DOHH2 (cell line): ENCODE measurements at regions not wholly inside any gene's neighbourhood (a gene's known extent, or its start where the extent isn't known, plus 50 kb on each side); places are given as distances from the start of the nearest gene placed in this dataset.

ENCODE experiments used
- H3F3A ChIP-seq: fragments of 200-600 bp; sonication (generic), shearing (Covaris generic); 2 replicates; pipeline ENCODE4 v1.6.0; 2016; ENCODE audit warnings: antibody characterized with exemption, mild to moderate bottlenecking; ENCODE audit not compliant: control insufficient read depth, insufficient read depth
- H3K27ac ChIP-seq: fragments of 200-600 bp; sonication (generic); 2 replicates; pipeline ENCODE4 v1.5.1; 2014; ENCODE audit warnings: low read depth, mild to moderate bottlenecking, low read length, moderate library complexity
- H3K27me3 ChIP-seq: fragments of 200-600 bp; sonication (generic); 2 replicates; pipeline ENCODE4 v1.6.1; 2014; ENCODE audit warnings: mild to moderate bottlenecking, low read length, mixed read lengths; ENCODE audit not compliant: control insufficient read depth
- H3K36me3 ChIP-seq: fragments of 200-600 bp; sonication (generic); 2 replicates; pipeline ENCODE4 v1.6.1; 2014; ENCODE audit warnings: mild to moderate bottlenecking, low read length, moderate library complexity, mixed read lengths; ENCODE audit not compliant: control insufficient read depth
- H3K4me1 ChIP-seq: fragments of 200-600 bp; sonication (generic); 2 replicates; pipeline ENCODE4 v1.6.1; 2014; ENCODE audit warnings: mild to moderate bottlenecking, low read length, mixed read lengths; ENCODE audit not compliant: control insufficient read depth
- H3K4me2 ChIP-seq: fragments of 200-600 bp; sonication (generic); 2 replicates; pipeline ENCODE4 v1.6.0; 2014; ENCODE audit warnings: mild to moderate bottlenecking, low read length, moderate library complexity
- H3K4me3 ChIP-seq: fragments of 200-600 bp; sonication (generic); 2 replicates; pipeline ENCODE4 v1.5.1; 2014; ENCODE audit warnings: mild to moderate bottlenecking, low read length, mixed read lengths
- H3K79me2 ChIP-seq: fragments of 200-600 bp; sonication (generic); 2 replicates; pipeline ENCODE4 v1.6.1; 2014; ENCODE audit warnings: mild to moderate bottlenecking, low read length, mixed read lengths; ENCODE audit not compliant: control insufficient read depth
- H3K9me2 ChIP-seq: fragments of 200-600 bp; sonication (generic); replicated peaks from 2 replicates; pipeline ENCODE4 v1.6.1; 2014; ENCODE audit warnings: mild to moderate bottlenecking, low read length, mixed read lengths; ENCODE audit not compliant: control insufficient read depth
- H3K9me3 ChIP-seq: fragments of 200-600 bp; sonication (generic); 2 replicates; pipeline ENCODE4 v1.6.1; 2014; ENCODE audit warnings: antibody characterized with exemption, low read length, mixed read lengths; ENCODE audit not compliant: control insufficient read depth, insufficient read depth
- H4K20me1 ChIP-seq: fragments of 200-600 bp; sonication (generic); 2 replicates; pipeline ENCODE4 v1.6.0; 2014; ENCODE audit warnings: low read depth, mild to moderate bottlenecking, antibody characterized with exemption, low read length, moderate library complexity; ENCODE audit not compliant: control insufficient read depth, insufficient read depth
- EZH2phosphoT487 ChIP-seq: fragments of 200-600 bp; sonication (generic); IDR thresholded peaks from 2 replicates; pipeline ENCODE4 v1.6.1; 2017; ENCODE audit warnings: borderline replicate concordance, mild to moderate bottlenecking, antibody characterized with exemption, low read length, moderate library complexity, mixed read lengths
- TF ChIP-seq, protein P1 (sequence below): fragments of 200-600 bp; sonication (generic); IDR thresholded peaks from one replicate; pipeline ENCODE4 v1.5.1; 2014; ENCODE audit warnings: antibody characterized with exemption, mild to moderate bottlenecking, low read depth, low read length; ENCODE audit not compliant: poor library complexity, severe bottlenecking

DNA sequence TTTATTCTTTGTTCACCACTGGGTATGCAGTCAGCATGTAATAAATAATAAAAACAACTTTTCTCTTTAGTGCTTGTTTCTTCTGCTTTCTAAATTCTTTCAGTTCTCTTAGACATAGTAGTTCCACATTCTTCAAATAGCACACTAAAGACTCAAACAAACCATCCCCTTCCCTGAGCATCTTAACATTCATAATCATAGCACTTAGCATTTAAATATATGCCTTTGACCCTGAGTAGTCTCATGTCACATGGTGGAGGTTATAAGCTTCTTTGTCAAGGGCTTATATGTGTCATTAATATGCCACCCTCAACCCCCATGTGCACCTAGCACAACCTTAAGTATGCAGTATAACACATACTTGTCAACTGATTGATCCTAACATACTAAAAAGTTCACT lies 212.7 kb downstream of the PHLDA1 start:
- Histone ChIP-seq H3K9me3 (no peaks in the 10 kb centered on the region), H4K20me1 (no peaks in the 10 kb centered on the region), H3K4me1 (peaks cover 61% of the 10 kb centered on the region), H3K27me3 (no peaks in the 10 kb centered on the region), H3K9me2 (no peaks in the 10 kb centered on the region), H3K79me2 (no peaks in the 10 kb centered on the region), H3K27ac (no peak overlapping the region), H3K36me3 (no peaks in the 10 kb centered on the region), H3K4me2 (no peak overlapping the region), H3F3A (no peaks in the 10 kb centered on the region), H3K4me3 (no peak overlapping the region)
- TF ChIP-seq, protein P1, sequence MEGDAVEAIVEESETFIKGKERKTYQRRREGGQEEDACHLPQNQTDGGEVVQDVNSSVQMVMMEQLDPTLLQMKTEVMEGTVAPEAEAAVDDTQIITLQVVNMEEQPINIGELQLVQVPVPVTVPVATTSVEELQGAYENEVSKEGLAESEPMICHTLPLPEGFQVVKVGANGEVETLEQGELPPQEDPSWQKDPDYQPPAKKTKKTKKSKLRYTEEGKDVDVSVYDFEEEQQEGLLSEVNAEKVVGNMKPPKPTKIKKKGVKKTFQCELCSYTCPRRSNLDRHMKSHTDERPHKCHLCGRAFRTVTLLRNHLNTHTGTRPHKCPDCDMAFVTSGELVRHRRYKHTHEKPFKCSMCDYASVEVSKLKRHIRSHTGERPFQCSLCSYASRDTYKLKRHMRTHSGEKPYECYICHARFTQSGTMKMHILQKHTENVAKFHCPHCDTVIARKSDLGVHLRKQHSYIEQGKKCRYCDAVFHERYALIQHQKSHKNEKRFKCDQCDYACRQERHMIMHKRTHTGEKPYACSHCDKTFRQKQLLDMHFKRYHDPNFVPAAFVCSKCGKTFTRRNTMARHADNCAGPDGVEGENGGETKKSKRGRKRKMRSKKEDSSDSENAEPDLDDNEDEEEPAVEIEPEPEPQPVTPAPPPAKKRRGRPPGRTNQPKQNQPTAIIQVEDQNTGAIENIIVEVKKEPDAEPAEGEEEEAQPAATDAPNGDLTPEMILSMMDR, result no peak
- TF ChIP-seq EZH2phosphoT487, result no peak

DNA sequence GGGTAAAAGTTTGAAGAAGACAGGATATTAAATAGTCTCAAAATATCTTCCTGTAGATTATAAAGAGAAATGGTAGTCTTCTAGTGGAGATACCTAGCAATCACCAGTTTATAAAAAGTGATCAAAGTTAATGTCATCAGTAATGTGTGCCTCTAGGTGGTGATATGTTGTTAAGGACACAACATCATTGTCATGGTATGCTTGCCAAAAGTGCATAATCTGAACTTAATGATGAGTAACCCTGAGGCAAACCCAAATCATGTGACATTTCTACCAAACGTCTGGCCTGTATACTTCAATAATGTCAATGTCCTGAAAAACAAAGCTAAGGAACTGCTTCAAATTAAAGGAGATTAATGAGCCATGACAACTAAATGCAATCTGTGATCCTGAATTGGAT lies 214.7 kb downstream of the PHLDA1 start:
- H3K4me1 ChIP-seq, result peaks cover 80% of the 10 kb centered on the region
- no peak overlapping the region for H3K4me3 ChIP-seq
- TF ChIP-seq EZH2phosphoT487, result no peak
- TF ChIP-seq, protein P1, result peak; percentile 31
- H3K9me3 ChIP-seq, result no peaks in the 10 kb centered on the region
- H3K79me2 ChIP-seq, result no peaks in the 10 kb centered on the region
- H3K4me2 ChIP-seq, result no peak overlapping the region
- H3K36me3 ChIP-seq, result no peaks in the 10 kb centered on the region
- H4K20me1 ChIP-seq, result no peaks in the 10 kb centered on the region
- no peak overlapping the region for H3K27ac ChIP-seq
- H3K9me2 ChIP-seq, result no peaks in the 10 kb centered on the region
- no peaks in the 10 kb centered on the region for H3K27me3 ChIP-seq
- no peaks in the 10 kb centered on the region for H3F3A ChIP-seq

DNA sequence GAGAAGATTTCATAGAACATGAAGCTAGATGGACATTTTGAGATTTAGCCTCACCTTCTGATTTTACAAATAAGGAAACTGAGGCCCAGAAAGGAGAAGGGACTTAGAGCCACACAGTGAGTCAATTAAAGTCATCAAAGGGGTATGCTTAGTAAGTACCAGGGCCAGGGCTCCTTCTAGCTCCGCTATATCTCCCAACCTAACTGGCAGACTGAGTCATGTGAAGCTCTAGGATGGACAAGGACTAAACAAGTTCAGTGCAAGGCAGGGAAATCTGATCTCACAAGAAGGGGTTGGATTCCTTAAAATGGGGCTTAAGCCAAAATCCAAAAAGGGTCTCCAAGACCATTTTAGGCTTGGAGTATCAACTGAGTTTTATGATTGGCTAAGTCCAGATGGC lies 215.8 kb downstream of the PHLDA1 start:
- Histone ChIP-seq H3K4me1 (peaks cover 81% of the 10 kb centered on the region), H3K9me3 (no peaks in the 10 kb centered on the region), H4K20me1 (no peaks in the 10 kb centered on the region), H3K27ac (peak overlapping the region; percentile 88), H3K79me2 (no peaks in the 10 kb centered on the region), H3K27me3 (no peaks in the 10 kb centered on the region), H3K36me3 (no peaks in the 10 kb centered on the region), H3K4me3 (peak overlapping the region; percentile 59), H3K9me2 (no peaks in the 10 kb centered on the region), H3K4me2 (peak overlapping the region; percentile 83), H3F3A (no peaks in the 10 kb centered on the region)
- TF ChIP-seq, protein P1, result no peak
- TF ChIP-seq EZH2phosphoT487, result no peak
